ENCODE measurements at regions not wholly inside any gene's neighbourhood (a gene's known extent, or its start where the extent isn't known, plus 50 kb on each side); places are given as distances from the start of the nearest gene placed in this dataset.

DNA sequence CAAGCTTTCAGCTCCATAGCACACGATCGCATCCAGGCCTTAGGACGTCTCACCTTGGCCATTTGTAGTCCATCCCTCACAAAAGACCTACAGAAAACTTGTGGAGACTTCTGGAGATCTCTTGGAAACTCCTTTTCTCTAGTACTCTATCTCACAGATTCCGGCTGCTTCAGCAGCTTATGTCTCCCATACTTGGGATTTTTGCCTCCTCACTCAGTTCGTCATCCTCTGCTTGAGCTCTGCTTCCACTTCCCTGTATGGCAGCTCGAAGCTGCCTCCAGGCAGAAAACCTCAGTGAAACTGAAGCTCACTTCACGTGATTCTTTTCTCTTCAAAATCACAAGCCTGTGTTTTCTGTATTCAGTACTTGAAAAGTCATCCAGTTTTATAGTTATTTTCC, 178.7 kb upstream of the GDF10 start:
- H3K4me3 ChIP-seq = no peak overlapping the region
- no peaks in the 10 kb centered on the region for H3K4me1 ChIP-seq
- no peaks in the 10 kb centered on the region for H3K27me3 ChIP-seq
- H3K36me3 ChIP-seq = no peaks in the 10 kb centered on the region
- 69% methylated on average over 7 of the region's 7 CpGs for WGBS
- no peak overlapping the region for H3K27ac ChIP-seq
- no peak for DNase-seq (ENCODE audit: low spot score in 2 of 2)
- H3K9me3 ChIP-seq = no peaks in the 10 kb centered on the region
- TF ChIP-seq POLR2A (IDR thresholded peaks at IDR 0.05) (no peak), POLR2AphosphoS5 (IDR thresholded peaks at IDR 0.05) (no peak), EP300 (IDR thresholded peaks at IDR 0.05) (no peak)
- TF ChIP-seq, protein P1, sequence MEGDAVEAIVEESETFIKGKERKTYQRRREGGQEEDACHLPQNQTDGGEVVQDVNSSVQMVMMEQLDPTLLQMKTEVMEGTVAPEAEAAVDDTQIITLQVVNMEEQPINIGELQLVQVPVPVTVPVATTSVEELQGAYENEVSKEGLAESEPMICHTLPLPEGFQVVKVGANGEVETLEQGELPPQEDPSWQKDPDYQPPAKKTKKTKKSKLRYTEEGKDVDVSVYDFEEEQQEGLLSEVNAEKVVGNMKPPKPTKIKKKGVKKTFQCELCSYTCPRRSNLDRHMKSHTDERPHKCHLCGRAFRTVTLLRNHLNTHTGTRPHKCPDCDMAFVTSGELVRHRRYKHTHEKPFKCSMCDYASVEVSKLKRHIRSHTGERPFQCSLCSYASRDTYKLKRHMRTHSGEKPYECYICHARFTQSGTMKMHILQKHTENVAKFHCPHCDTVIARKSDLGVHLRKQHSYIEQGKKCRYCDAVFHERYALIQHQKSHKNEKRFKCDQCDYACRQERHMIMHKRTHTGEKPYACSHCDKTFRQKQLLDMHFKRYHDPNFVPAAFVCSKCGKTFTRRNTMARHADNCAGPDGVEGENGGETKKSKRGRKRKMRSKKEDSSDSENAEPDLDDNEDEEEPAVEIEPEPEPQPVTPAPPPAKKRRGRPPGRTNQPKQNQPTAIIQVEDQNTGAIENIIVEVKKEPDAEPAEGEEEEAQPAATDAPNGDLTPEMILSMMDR (IDR thresholded peaks at IDR 0.05) = no peak

DNA sequence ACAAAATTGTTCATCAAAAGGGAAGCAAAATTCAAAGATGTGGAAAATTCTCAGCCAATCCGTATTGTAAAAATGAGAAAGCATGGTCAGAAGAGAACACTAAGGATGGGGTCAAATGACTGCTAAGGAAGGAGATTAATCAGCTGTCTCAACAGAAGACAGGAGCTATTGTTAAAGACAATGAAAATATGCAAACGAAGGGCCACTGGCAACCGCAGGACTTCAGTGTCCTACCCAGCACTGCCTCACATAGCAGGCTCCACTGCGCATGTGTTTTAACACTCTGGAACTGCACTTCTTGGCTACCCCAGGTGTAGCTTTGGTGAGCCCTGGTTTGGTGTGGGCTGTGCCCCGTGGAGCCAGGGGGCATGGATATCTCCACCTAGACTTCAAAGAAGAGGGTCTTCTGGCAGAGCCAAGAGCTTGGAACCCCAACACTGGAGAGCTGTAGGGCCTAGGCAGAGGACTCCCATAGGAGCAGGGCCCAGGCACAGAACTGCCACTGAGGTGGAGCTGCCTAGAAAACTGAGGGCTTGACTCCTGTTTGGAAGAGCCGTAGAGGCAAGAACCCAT, 176.2 kb upstream of the GDF10 start:
- DNase-seq (ENCODE audit: low spot score in 2 of 2) = no peak
- Histone ChIP-seq H3K4me3 (no peak overlapping the region), H3K4me1 (no peaks in the 10 kb centered on the region), H3K9me3 (no peaks in the 10 kb centered on the region), H3K27ac (no peak overlapping the region), H3K36me3 (no peaks in the 10 kb centered on the region), H3K27me3 (no peaks in the 10 kb centered on the region)
- 84% methylated on average over 6 of the region's 6 CpGs for WGBS
- TF ChIP-seq POLR2A (IDR thresholded peaks at IDR 0.05) = no peak
- TF ChIP-seq POLR2AphosphoS5 (IDR thresholded peaks at IDR 0.05) = no peak
- TF ChIP-seq, protein P1 (IDR thresholded peaks at IDR 0.05) = no peak
- TF ChIP-seq EP300 (IDR thresholded peaks at IDR 0.05) = no peak

DNA sequence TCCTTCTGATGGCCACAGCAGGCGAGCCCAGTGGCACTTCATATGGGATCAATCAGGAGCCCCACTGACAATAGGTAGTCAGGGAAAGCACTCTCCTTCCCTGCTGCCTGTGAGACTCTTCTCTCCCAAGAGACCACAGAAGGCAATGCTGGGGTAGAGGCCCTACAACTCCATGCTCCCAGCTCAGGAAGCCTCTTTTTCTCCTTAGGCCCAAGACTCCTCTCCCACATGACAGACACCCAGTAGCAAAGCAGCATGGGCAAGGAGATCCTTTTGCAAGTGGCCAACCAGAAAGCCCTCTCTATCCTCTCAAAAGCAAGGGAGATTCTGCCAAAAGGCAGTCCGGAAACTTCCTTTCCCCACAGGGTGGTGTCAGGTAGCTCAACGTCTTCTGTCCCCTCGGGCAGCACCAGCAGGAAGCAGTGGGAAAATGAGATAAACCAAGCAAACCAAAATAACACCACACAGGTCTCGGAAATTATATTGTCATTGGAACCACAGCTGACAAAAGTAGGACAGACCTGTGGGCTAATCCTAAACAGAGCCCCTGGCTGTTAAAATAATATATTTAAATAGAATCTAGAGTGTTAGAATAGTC, 172.7 kb upstream of the GDF10 start:
- Histone ChIP-seq H3K4me1 (no peaks in the 10 kb centered on the region), H3K27me3 (no peaks in the 10 kb centered on the region), H3K9me3 (no peaks in the 10 kb centered on the region), H3K27ac (no peak overlapping the region), H3K4me3 (no peak overlapping the region), H3K36me3 (no peaks in the 10 kb centered on the region)
- TF ChIP-seq EP300 (IDR thresholded peaks at IDR 0.05) = no peak
- DNase-seq (ENCODE audit: low spot score in 2 of 2) = no peak
- WGBS = 63% methylated on average over 5 of the region's 5 CpGs

DNA sequence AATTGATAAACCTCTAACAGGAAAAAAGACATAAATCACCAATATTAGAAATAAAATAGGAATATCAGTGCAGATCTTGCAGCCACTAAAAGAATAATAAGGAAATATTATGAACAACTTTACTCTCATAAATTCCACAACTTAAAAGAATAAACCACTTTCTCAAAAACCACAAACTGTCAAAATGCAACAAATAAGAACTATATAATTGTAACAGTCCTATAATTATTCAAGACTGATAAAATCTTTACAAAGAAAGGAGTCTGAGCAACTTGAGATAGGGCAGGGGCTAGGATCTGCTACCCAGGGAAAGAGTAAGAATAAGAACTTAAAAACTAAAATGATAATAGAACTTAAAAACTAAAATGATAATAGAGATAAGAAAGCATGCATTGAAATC, 169.5 kb upstream of the GDF10 start:
- H3K4me3 ChIP-seq = no peak overlapping the region
- no peak for TF ChIP-seq POLR2A (IDR thresholded peaks at IDR 0.05)

DNA sequence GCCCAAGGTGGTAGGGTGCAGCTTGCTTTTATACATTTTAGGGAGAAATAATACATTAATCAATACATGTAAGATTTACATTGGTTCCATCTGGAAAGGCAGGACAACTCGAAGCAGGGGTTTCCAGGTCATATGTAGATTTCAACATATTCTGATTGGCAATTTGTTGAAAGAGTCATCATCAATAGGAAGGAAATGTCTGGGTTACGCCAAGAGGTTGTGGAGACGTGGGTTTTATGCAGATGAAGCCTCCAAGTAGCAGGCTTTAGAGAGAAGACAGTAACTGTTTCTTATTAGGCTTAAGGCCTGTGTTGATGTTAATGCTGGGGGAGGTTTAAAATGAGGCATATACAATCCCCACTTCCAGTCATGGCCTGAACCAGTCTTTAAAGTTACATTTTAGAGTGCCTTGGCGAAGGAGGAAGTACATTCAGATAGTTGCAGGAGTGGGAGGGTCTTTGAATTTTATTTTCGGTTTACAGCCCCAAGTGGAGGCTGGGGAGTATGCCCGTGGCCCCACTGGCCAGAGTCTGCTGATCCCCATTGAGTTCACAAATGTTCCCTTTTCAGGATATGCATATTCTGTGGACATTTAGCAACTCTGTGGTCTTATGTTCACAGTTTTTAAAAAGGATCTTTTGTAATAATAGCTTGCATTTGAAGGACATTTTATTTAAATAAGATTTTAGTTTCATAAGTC, 166.0 kb upstream of the GDF10 start:
- Histone ChIP-seq H3K27ac (no peak overlapping the region), H3K9me3 (no peaks in the 10 kb centered on the region), H3K4me1 (no peaks in the 10 kb centered on the region), H3K4me3 (no peak overlapping the region), H3K27me3 (no peaks in the 10 kb centered on the region), H3K36me3 (no peaks in the 10 kb centered on the region)
- WGBS = 84% methylated on average over 6 of the region's 6 CpGs
- no peak for DNase-seq (ENCODE audit: low spot score in 2 of 2)
- TF ChIP-seq, protein P1 (IDR thresholded peaks at IDR 0.05) = no peak
- TF ChIP-seq POLR2AphosphoS5 (IDR thresholded peaks at IDR 0.05) = no peak
- TF ChIP-seq POLR2A (IDR thresholded peaks at IDR 0.05) = no peak
- TF ChIP-seq EP300 (IDR thresholded peaks at IDR 0.05) = no peak

More for the DNA sequence above, 169.5 kb upstream of the GDF10 start:
- no peak for DNase-seq (ENCODE audit: low spot score in 2 of 2)
- no peak overlapping the region for H3K27ac ChIP-seq
- no peaks in the 10 kb centered on the region for H3K4me1 ChIP-seq
- H3K36me3 ChIP-seq = no peaks in the 10 kb centered on the region
- H3K9me3 ChIP-seq = no peaks in the 10 kb centered on the region
- H3K27me3 ChIP-seq = no peaks in the 10 kb centered on the region

DNA sequence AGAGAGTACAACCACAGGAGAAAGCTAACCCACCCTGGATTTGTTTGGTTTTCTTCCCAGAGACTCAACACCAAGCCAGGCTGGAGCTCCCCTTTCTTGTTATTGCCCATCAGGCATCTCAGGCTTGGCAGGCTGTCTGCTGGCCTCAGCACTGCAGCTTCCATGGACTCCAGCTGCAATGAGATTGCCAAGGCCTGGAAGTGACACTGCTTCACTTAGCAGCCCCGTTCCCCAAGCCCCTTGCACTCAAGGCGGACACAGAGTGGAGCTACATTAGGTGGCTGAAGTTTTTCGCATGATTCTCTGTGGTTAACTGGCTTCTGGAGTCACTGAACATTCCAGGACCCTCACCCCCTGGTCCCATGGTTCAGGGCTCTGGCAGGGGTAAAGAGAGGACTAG, 163.1 kb upstream of the GDF10 start:
- no peaks in the 10 kb centered on the region for H3K36me3 ChIP-seq
- H3K4me3 ChIP-seq = no peak overlapping the region
- TF ChIP-seq, protein P1 (IDR thresholded peaks at IDR 0.05) = no peak
- no peak for TF ChIP-seq POLR2A (IDR thresholded peaks at IDR 0.05)
- TF ChIP-seq EP300 (IDR thresholded peaks at IDR 0.05) = no peak

More for the DNA sequence above, 163.1 kb upstream of the GDF10 start:
- no peaks in the 10 kb centered on the region for H3K4me1 ChIP-seq
- no peak for DNase-seq (ENCODE audit: low spot score in 2 of 2)
- no peaks in the 10 kb centered on the region for H3K9me3 ChIP-seq
- 84% methylated on average over 3 of the region's 3 CpGs for WGBS
- H3K27me3 ChIP-seq = no peaks in the 10 kb centered on the region
- no peak overlapping the region for H3K27ac ChIP-seq
